GM18909 (cell line): ENCODE measurements at regions not wholly inside any gene's neighbourhood (a gene's known extent, or its start where the extent isn't known, plus 50 kb on each side); places are given as distances from the start of the nearest gene placed in this dataset.

Experiments used
- ATAC-seq: cut with Tn5 transposase; IDR thresholded peaks from one replicate; pipeline ENCODE4 v1.9.1; 2021; ENCODE audit warnings: mild to moderate bottlenecking; ENCODE audit not compliant: unreplicated experiment, poor library complexity

- no peak for ATAC-seq
Observed at GRCh38 chr1:55322842-55323241, 107.7 kb upstream of the USP24 start.

- ATAC-seq = no peak
Observed at GRCh38 chr1:55321942-55322341, 106.8 kb upstream of the USP24 start.

- ATAC-seq = no peak
Observed at GRCh38 chr1:55320891-55321290, 105.7 kb upstream of the USP24 start.

- ATAC-seq = no peak
Observed at GRCh38 chr1:55318116-55318817, 103.1 kb upstream of the USP24 start.

DNA sequence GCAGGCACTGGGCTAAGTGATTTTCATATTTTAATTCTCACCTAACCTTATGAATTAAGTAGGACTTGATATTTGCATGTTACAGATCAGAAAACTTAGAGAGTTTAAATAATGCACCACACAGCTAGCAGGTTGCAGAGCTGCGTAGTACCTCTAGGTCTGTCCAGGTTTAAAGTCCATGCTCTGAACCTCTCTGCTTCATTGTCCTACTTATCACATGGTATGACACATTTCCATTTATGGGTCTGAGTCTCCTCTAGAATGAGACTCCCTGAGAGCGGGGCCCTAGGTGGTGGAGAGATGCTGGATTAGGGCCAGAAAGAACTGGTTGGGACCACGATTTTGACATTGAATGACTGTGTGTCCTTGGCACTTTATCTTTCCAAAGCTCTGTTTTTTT lies 102.5 kb upstream of the USP24 start:
- no peak for ATAC-seq

DNA sequence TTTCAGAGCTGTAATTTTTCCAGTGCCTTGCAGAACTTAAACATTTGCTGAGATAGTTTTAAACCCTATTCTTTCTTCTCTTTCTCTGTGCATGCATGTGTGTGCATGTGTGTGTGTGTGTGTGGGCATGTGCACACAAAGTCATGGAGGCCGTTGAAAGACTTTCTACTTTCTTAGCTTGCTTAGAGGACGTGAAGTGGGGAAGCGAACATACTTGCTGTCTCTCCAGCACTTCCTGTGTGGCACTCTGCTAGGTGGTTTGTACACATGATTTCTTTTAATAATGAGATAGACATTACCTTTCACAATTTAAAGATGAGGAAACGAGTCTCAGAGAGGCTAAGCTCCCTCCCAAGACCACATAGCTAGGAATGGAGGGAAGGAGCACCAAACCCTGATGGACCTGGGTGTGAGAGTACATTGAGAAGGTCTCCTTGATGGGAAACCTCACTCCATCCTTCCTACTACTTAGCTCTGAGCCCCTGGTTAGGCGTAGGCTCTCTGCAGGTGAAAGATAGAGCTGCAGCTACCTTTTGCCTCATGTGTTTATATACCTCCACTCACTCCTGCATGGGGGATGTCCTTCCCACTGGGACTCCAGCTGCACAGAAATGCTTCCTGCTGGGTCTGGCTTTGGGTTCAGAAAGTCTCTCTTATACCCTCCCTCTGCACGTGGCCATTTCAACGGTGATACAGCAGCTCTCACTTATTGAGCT lies 101.9 kb upstream of the USP24 start:
- ATAC-seq = no peak

GRCh38 chr1:55316502-55316901 lies 101.3 kb upstream of the USP24 start:
- ATAC-seq = no peak

GRCh38 chr1:55315552-55315951 lies 100.4 kb upstream of the USP24 start:
- no peak for ATAC-seq

DNA sequence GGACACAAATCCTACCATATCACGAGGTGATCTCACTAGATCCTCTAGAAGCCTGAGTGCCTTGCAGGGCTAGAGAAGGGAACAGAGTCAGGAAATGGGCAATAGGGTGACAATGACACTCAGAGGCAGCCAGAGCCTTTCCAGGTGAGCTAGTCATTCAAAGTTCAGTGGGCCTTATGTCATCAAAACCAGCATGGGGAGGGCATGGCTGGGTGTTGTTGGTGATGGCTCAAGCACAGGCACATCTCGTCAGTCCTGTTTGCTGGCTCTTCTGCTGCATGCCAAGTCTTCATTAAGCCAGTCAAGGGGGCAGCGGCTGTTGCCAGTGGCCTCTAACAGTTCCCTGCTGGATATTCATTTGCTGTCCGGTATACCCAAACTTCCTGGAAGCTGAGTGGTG lies 99.6 kb upstream of the USP24 start:
- ATAC-seq = no peak

- no peak for ATAC-seq
Observed at GRCh38 chr1:55313903-55314302, 98.7 kb upstream of the USP24 start.

GRCh38 chr1:55311979-55312378 lies 96.8 kb upstream of the USP24 start:
- no peak for ATAC-seq

DNA sequence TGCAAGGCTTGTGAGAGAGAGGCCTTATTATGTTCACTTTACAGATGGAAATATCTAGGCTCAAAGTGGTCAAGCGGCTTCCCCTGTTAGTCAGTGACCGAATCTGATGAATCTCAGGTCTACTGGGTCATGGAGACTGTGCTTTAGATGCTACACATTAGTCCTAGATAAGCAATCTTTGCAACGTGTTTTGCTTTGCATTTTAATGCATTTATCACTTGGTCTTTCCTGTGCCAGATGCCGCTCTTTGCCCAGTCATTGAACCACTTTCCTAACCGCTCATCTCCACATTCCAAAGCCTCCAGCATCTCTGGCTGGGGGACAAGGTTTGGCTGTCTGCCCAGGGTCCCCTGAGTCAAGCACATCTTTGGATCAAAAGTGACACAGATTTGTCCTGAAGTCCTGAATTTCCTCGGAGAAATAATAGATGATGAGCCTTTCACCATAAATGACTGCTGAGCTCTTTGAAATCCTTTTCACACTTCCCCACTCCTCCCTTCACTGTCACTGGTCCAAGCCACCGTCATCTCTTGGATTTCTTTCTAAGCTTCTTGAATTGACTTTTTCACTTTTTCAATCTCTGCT lies 96.0 kb upstream of the USP24 start:
- no peak for ATAC-seq

DNA sequence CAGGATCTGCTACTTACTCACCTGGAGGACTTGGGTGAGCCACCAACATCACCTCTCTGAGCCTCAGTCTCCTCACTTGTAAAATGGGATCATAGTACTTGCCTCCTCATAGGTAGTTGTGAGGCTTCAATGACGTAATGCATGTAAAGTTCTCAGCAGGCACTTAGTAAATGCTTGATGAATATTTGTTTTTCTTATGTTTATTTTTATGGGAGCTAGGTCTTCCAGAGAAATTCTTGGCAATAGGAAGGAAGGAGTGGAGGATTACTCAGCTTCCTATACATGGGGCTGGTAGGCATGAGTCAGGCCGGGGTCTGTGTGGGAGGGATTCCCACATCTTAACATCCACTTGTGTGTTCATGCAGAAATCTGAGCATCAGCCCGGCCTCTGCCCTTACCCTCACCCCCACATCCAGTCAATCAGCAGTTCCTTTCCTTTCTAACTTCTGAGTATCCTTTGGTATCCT lies 95.4 kb upstream of the USP24 start:
- no peak for ATAC-seq

- no peak for ATAC-seq
Observed at GRCh38 chr1:55309786-55310504, 94.8 kb upstream of the USP24 start.

- no peak for ATAC-seq
Observed at GRCh38 chr1:55309053-55309452, 93.9 kb upstream of the USP24 start.

- ATAC-seq = no peak
Observed at GRCh38 chr1:55305735-55306134, 90.6 kb upstream of the USP24 start.

DNA sequence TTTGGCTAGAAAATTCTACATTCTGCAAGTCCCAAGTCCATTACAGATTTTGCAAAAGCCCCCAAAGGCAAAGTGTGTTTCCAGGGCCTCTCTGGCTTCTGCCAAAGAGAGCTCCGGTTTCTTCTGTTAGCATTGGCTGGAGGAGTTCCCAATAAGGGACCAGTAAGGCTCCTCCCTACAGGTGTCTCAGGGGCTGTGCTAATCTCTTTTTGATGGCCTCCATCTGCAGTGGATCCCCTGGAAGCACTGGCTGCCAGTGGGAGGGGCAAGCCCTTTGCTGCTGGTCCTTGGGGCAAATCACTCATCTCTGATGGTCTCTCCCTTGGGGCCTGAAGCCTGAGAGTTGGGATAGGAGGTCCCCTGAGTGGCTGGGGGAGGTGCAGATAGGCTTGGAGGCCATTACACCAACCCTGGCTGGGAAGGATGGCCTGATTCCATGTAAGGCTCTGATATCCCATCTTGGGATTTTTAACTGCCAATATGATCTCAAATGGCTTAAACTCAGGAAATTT lies 89.1 kb upstream of the USP24 start:
- ATAC-seq = no peak

DNA sequence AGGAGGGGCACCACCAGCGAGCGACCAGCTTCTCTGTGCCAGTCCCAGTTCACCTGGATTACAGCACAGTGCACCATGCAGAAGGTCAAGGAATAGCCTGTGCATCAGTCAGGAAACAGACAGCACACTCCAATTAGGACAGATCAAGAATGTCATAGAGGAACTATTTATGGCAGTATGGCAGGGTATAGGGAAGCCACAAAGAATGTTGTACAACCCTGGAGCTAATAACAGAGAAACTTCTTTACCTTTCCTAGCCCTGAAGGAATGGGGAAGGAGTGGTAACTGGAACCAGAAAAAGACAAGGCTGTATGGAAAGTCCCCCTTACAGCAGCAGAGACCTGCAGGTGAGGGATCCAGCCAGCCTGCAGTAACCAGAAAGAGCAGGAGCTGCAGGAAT lies 87.8 kb upstream of the USP24 start:
- ATAC-seq = no peak

- no peak for ATAC-seq
Observed at GRCh38 chr1:55301912-55302311, 86.7 kb upstream of the USP24 start.

DNA sequence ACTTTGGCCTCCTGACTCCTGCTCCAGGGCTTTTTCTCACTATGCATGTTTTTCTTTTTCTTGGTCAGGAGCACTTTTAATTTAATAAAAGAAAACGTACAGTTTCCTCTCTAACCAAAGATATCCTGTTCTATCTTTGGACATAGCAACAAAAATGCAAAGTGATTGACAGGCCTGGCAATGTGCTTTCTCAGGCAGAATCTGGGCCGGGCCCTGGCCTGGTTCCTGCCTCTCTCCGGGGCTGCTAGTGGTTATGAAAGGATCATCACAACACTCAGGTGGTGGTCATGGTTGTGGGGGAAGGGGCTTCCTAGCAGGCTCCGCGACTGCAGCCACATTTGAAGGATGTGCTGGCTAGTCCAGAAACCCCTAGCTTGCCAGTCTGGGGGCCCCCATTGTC lies 85.8 kb upstream of the USP24 start:
- ATAC-seq = no peak
